H9 (cell line): ENCODE measurements at regions not wholly inside any gene's neighbourhood (a gene's known extent, or its start where the extent isn't known, plus 50 kb on each side); places are given as distances from the start of the nearest gene placed in this dataset.
A peak's percentile ranks its signal among the peaks of the same experiment; 100 is the strongest.

Experiments
- DNase-seq: peaks from one replicate; pipeline ENCODE4 v3.0.0-alpha.2; 2017
- H2AFZ ChIP-seq: one replicate; pipeline ENCODE4 v1.6.1; 2013; ENCODE audit warnings: mild to moderate bottlenecking, low read length, control low read depth, moderate library complexity
- H2AK5ac ChIP-seq: 2 replicates; pipeline ENCODE4 v1.6.1; 2013; ENCODE audit warnings: low read length, control low read depth, mixed read lengths; ENCODE audit not compliant: insufficient read length
- H2BK120ac ChIP-seq: one replicate; pipeline ENCODE4 v1.6.1; 2013; ENCODE audit warnings: low read depth, mild to moderate bottlenecking, low read length, control low read depth, inconsistent platforms; ENCODE audit not compliant: poor library complexity, severe bottlenecking
- H2BK12ac ChIP-seq: 2 replicates; pipeline ENCODE4 v1.6.1; 2013; ENCODE audit warnings: low read length, control low read depth, mixed read lengths, low read depth; ENCODE audit not compliant: insufficient read length
- H2BK15ac ChIP-seq: 2 replicates; pipeline ENCODE4 v1.6.1; 2013; ENCODE audit warnings: low read depth, low read length, control low read depth
- H2BK20ac ChIP-seq: one replicate; pipeline ENCODE4 v1.6.1; 2013; ENCODE audit warnings: low read depth, mild to moderate bottlenecking, low read length, control low read depth, inconsistent platforms; ENCODE audit not compliant: poor library complexity, severe bottlenecking
- H2BK5ac ChIP-seq: 2 replicates; pipeline ENCODE4 v1.6.1; 2013; ENCODE audit warnings: low read length, control low read depth, mixed read lengths; ENCODE audit not compliant: insufficient read length
- H3K14ac ChIP-seq: 2 replicates; pipeline ENCODE4 v1.6.1; 2013; ENCODE audit warnings: low read length, control low read depth; ENCODE audit not compliant: insufficient read depth
- H3K18ac ChIP-seq: 2 replicates; pipeline ENCODE4 v1.6.1; 2013; ENCODE audit warnings: low read depth, mild to moderate bottlenecking, mixed read lengths, low read length, control low read depth; ENCODE audit not compliant: insufficient read length
- H3K23ac ChIP-seq: 2 replicates; pipeline ENCODE4 v1.6.1; 2013; ENCODE audit warnings: low read length, control low read depth, mixed read lengths, low read depth; ENCODE audit not compliant: insufficient read length
- H3K23me2 ChIP-seq: 2 replicates; pipeline ENCODE4 v1.6.1; 2013; ENCODE audit warnings: low read depth, mild to moderate bottlenecking, mixed read lengths, low read length, control low read depth; ENCODE audit not compliant: insufficient read length, poor library complexity, severe bottlenecking
- H3K27ac ChIP-seq: 2 replicates; pipeline ENCODE4 v1.5.1; 2013; ENCODE audit warnings: low read length, control low read depth, mixed read lengths, low read depth; ENCODE audit not compliant: insufficient read length
- H3K27me3 ChIP-seq: 2 replicates; pipeline ENCODE4 v1.6.1; 2013; ENCODE audit warnings: low read length, control low read depth, inconsistent platforms; ENCODE audit not compliant: insufficient read depth
- H3K4ac ChIP-seq: 2 replicates; pipeline ENCODE4 v1.6.1; 2013; ENCODE audit warnings: low read depth, mild to moderate bottlenecking, control low read depth, inconsistent platforms, low read length, moderate library complexity
- H3K4me1 ChIP-seq: 2 replicates; pipeline ENCODE4 v1.6.1; 2013; ENCODE audit warnings: low read length, control low read depth, inconsistent platforms; ENCODE audit not compliant: insufficient read depth
- H3K4me2 ChIP-seq: 2 replicates; pipeline ENCODE4 v1.6.1; 2013; ENCODE audit warnings: low read length, control low read depth, mixed read lengths; ENCODE audit not compliant: insufficient read length, insufficient read depth
- H3K56ac ChIP-seq: 2 replicates; pipeline ENCODE4 v1.6.1; 2013; ENCODE audit warnings: low read depth, mild to moderate bottlenecking, mixed read lengths, low read length, control low read depth; ENCODE audit not compliant: insufficient read length
- H3K79me1 ChIP-seq: 2 replicates; pipeline ENCODE4 v1.6.1; 2013; ENCODE audit warnings: low read depth, mild to moderate bottlenecking, moderate library complexity, low read length, control low read depth, inconsistent platforms; ENCODE audit not compliant: insufficient read depth, poor library complexity, severe bottlenecking
- H3K79me2 ChIP-seq: 2 replicates; pipeline ENCODE4 v1.6.1; 2013; ENCODE audit warnings: low read length, control low read depth, inconsistent platforms; ENCODE audit not compliant: insufficient read depth
- H3K9ac ChIP-seq: 2 replicates; pipeline ENCODE4 v1.6.1; 2013; ENCODE audit warnings: low read length, control low read depth, mixed read lengths; ENCODE audit not compliant: insufficient read length; ENCODE audit errors: extremely low read depth
- H3K9me3 ChIP-seq: one replicate; pipeline ENCODE4 v1.6.1; 2013; ENCODE audit warnings: low read depth, low read length, inconsistent platforms; ENCODE audit not compliant: control insufficient read depth
- H3T11ph ChIP-seq: one replicate; pipeline ENCODE4 v1.6.1; 2013; ENCODE audit warnings: mild to moderate bottlenecking, low read length, control low read depth, inconsistent platforms
- H4K20me1 ChIP-seq: one replicate; pipeline ENCODE4 v1.6.1; 2013; ENCODE audit not compliant: control insufficient read depth, insufficient read length, insufficient read depth
- H4K5ac ChIP-seq: 2 replicates; pipeline ENCODE4 v1.6.1; 2013; ENCODE audit warnings: low read depth, mild to moderate bottlenecking, mixed read lengths, low read length, control low read depth; ENCODE audit not compliant: insufficient read length
- H4K8ac ChIP-seq: replicated peaks from 2 replicates; pipeline ENCODE4 v1.6.1; 2013; ENCODE audit warnings: low read length, control low read depth, mixed read lengths, low read depth; ENCODE audit not compliant: insufficient read length
- H4K91ac ChIP-seq: 2 replicates; pipeline ENCODE4 v1.6.1; 2013; ENCODE audit warnings: low read depth, mild to moderate bottlenecking, moderate library complexity, mixed read lengths, low read length, control low read depth; ENCODE audit not compliant: insufficient read length
- H3K27ac Mint-ChIP-seq, 3 experiments: 2 replicates in 2 of 3; 3 replicates in 1 of 3; pipeline ENCODE4 v1.8.0; 2020 to 2021; ENCODE audit warnings: mixed read lengths in 3 of 3, mild to moderate bottlenecking in 1 of 3, moderate library complexity in 1 of 3
- H3K27me3 Mint-ChIP-seq: 2 replicates; pipeline ENCODE4 v1.8.0; 2021; ENCODE audit warnings: low read depth, mild to moderate bottlenecking, moderate library complexity, mixed read lengths
- H3K36me3 Mint-ChIP-seq, 3 experiments: 2 replicates in 2 of 3; 3 replicates in 1 of 3; pipeline ENCODE4 v1.8.0; 2020 to 2021; ENCODE audit warnings: low read depth in 3 of 3, mixed read lengths in 3 of 3; ENCODE audit not compliant: insufficient read depth in 1 of 3
- H3K4me1 Mint-ChIP-seq, 2 experiments: 2 replicates each; pipeline ENCODE4 v1.8.0; 2020; ENCODE audit warnings: mixed read lengths in 2 of 2
- H3K4me3 Mint-ChIP-seq, 2 experiments: 2 replicates in 1 of 2; 3 replicates in 1 of 2; pipeline ENCODE4 v1.8.0; 2020 to 2021; ENCODE audit warnings: mild to moderate bottlenecking in 2 of 2, mixed read lengths in 2 of 2, moderate library complexity in 1 of 2
- H3K9me3 Mint-ChIP-seq, 2 experiments: 2 replicates in 1 of 2; 3 replicates in 1 of 2; pipeline ENCODE4 v1.8.0; 2020; ENCODE audit warnings: mild to moderate bottlenecking in 2 of 2, mixed read lengths in 2 of 2, moderate library complexity in 1 of 2
- CTCF ChIP-seq: fragments of 200-600 bp; sonication (generic); conservative IDR thresholded peaks from 3 replicates; pipeline ENCODE4 v1.8.0; 2021; ENCODE audit warnings: antibody characterized with exemption, mild to moderate bottlenecking
- WGBS: extraction: QIAGEN DNeasy Blood & Tissue Kit; methylation state at CpG from one replicate; pipeline ENCODE4 v1.1.7; 2013; ENCODE audit warnings: missing lambda C conversion rate, low lambda C conversion rate, mixed read lengths; ENCODE audit not compliant: insufficient read length; ENCODE audit errors: extremely low coverage; 5-methylcytosine and 5-hydroxymethylcytosine counted together

DNA sequence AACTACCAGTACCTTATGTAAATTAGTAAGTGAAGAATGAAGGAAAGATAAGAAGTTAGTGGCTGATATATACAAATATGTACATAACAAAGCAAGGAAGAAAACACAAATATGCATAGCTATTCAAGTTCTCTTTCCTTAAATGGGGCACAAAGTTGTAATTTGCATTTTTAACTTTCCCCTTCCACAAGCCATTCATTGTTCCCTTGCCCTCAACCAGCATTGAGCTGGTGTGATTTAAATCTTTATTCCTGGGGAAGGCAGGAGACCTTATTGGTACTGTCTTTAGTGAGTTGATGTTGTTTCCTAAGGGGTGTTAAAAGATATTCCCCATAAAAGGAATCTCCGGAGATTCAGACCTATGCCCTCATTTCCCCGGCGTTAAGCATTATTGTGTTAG is 735.3 kb downstream of the PCDH18 start:
- peaks cover 8 to 12% (median 12%) of the 10 kb centered on the region in 3 experiments; a peak in 6 of 7 replicates for H3K36me3 Mint-ChIP-seq
- H3K27me3 Mint-ChIP-seq: peaks cover 1% of the 10 kb centered on the region; the same call in 1 of the 2 replicates
- H3K14ac ChIP-seq: no peak overlapping the region
- H3K27me3 ChIP-seq: no peaks in the 10 kb centered on the region
- no peak overlapping the region for H2BK5ac ChIP-seq
- WGBS: no CpG with 5 or more reads among the region's 3 CpGs
- no peak overlapping the region; a peak in 1 of 5 replicates for H3K4me3 Mint-ChIP-seq
- no peak overlapping the region for H2BK12ac ChIP-seq
- H2BK20ac ChIP-seq: no peak overlapping the region
- peaks cover 9% of the 10 kb centered on the region; the same call in 1 of the 2 replicates for H3K4me1 ChIP-seq
- peaks cover 4 to 9% of the 10 kb centered on the region in 2 experiments for H3K9me3 Mint-ChIP-seq
- no peaks in the 10 kb centered on the region for H4K20me1 ChIP-seq
- no peak overlapping the region for H2AFZ ChIP-seq
- peak overlapping the region; percentile 89 for H3K27ac ChIP-seq
- H3T11ph ChIP-seq: no peak overlapping the region
- H3K9ac ChIP-seq: no peak overlapping the region
- no peak overlapping the region for H2BK15ac ChIP-seq
- DNase-seq: no peak
- H4K91ac ChIP-seq: no peak overlapping the region
- no peaks in the 10 kb centered on the region for H3K9me3 ChIP-seq
- H2BK120ac ChIP-seq: no peak overlapping the region
- no peak overlapping the region for H3K23ac ChIP-seq
- no peak overlapping the region for H2AK5ac ChIP-seq
- no peak for TF ChIP-seq CTCF
- peaks cover 29 to 33% of the 10 kb centered on the region in 2 experiments for H3K4me1 Mint-ChIP-seq
- H3K79me1 ChIP-seq: no peaks in the 10 kb centered on the region
- H3K18ac ChIP-seq: no peak overlapping the region
- H4K8ac ChIP-seq: no peak overlapping the region
- H3K27ac Mint-ChIP-seq: peak overlapping the region; percentile 81 to 98 (median 97); a peak in 6 of 7 replicates
- no peaks in the 10 kb centered on the region for H3K79me2 ChIP-seq
- H3K23me2 ChIP-seq: no peaks in the 10 kb centered on the region
- no peak overlapping the region for H4K5ac ChIP-seq
- no peak overlapping the region for H3K4ac ChIP-seq
- H3K4me2 ChIP-seq: peak overlapping the region; percentile 12
- no peak overlapping the region for H3K56ac ChIP-seq
